ENCODE measurements at regions not wholly inside any gene's neighbourhood (a gene's known extent, or its start where the extent isn't known, plus 50 kb on each side); places are given as distances from the start of the nearest gene placed in this dataset.

DNA sequence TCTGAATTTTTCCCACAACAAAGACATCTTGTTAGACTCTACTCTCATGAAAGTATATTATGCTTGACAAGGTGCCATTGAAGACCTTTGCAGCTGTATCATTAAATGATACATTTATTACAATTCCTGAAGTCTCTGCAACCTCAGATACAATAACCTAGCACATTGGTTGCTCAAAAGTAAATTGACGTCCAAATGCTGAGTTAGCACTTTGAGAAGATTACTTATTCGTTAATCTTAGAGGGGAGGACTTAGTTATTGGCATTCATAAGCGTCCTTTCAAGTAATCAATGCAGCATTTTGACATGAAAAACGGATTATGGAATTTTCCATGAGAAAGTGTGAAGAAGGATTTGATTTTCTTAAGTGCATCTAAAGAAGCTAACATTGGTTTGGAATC, 151.6 kb downstream of the ARSF start:
- TF ChIP-seq, protein P1, sequence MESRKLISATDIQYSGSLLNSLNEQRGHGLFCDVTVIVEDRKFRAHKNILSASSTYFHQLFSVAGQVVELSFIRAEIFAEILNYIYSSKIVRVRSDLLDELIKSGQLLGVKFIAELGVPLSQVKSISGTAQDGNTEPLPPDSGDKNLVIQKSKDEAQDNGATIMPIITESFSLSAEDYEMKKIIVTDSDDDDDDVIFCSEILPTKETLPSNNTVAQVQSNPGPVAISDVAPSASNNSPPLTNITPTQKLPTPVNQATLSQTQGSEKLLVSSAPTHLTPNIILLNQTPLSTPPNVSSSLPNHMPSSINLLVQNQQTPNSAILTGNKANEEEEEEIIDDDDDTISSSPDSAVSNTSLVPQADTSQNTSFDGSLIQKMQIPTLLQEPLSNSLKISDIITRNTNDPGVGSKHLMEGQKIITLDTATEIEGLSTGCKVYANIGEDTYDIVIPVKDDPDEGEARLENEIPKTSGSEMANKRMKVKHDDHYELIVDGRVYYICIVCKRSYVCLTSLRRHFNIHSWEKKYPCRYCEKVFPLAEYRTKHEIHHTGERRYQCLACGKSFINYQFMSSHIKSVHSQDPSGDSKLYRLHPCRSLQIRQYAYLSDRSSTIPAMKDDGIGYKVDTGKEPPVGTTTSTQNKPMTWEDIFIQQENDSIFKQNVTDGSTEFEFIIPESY (IDR thresholded peaks at IDR 0.05) = no peak
- TF ChIP-seq RAD21 (IDR thresholded peaks at IDR 0.05) = no peak
- no peak for TF ChIP-seq FOXA1 (IDR thresholded peaks at IDR 0.05)
- no peak for TF ChIP-seq CTCF (IDR thresholded peaks at IDR 0.05; ENCODE audit: low read depth, low read length, missing input control)
- TF ChIP-seq ATF3 (IDR thresholded peaks at IDR 0.05) = no peak
- TF ChIP-seq, protein P2, sequence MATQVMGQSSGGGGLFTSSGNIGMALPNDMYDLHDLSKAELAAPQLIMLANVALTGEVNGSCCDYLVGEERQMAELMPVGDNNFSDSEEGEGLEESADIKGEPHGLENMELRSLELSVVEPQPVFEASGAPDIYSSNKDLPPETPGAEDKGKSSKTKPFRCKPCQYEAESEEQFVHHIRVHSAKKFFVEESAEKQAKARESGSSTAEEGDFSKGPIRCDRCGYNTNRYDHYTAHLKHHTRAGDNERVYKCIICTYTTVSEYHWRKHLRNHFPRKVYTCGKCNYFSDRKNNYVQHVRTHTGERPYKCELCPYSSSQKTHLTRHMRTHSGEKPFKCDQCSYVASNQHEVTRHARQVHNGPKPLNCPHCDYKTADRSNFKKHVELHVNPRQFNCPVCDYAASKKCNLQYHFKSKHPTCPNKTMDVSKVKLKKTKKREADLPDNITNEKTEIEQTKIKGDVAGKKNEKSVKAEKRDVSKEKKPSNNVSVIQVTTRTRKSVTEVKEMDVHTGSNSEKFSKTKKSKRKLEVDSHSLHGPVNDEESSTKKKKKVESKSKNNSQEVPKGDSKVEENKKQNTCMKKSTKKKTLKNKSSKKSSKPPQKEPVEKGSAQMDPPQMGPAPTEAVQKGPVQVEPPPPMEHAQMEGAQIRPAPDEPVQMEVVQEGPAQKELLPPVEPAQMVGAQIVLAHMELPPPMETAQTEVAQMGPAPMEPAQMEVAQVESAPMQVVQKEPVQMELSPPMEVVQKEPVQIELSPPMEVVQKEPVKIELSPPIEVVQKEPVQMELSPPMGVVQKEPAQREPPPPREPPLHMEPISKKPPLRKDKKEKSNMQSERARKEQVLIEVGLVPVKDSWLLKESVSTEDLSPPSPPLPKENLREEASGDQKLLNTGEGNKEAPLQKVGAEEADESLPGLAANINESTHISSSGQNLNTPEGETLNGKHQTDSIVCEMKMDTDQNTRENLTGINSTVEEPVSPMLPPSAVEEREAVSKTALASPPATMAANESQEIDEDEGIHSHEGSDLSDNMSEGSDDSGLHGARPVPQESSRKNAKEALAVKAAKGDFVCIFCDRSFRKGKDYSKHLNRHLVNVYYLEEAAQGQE (IDR thresholded peaks at IDR 0.05) = no peak
- no peak for TF ChIP-seq MAX (IDR thresholded peaks at IDR 0.05)
- no peak for TF ChIP-seq EGR1 (IDR thresholded peaks at IDR 0.05; ENCODE audit: low read depth in 2 of 2)
- TF ChIP-seq JUND (IDR thresholded peaks at IDR 0.05) = no peak
- no peak for TF ChIP-seq TAF1 (conservative IDR thresholded peaks at IDR 0.05)
- no peak for TF ChIP-seq YY1 (IDR thresholded peaks at IDR 0.05)
- no peak for TF ChIP-seq RXRA (IDR thresholded peaks at IDR 0.05)
- TF ChIP-seq GABPA (IDR thresholded peaks at IDR 0.05 in 1 of 2, conservative IDR thresholded peaks at IDR 0.05 in 1 of 2) = no peak
